Stomach (tissue), 4 donors: ENCODE measurements at regions not wholly inside any gene's neighbourhood (a gene's known extent, or its start where the extent isn't known, plus 50 kb on each side); places are given as distances from the start of the nearest gene placed in this dataset.

Experiments
- CTCF ChIP-seq, 7 experiments: fragments of 450-650 bp in 4 of 7; fragments of 200-600 bp in 3 of 7; sonication (generic) in 3 of 7; IDR thresholded peaks; one replicate each; pipeline ENCODE4 v1.5.1; 2016 to 2019; ENCODE audit warnings: antibody characterized with exemption in 7 of 7, control low read depth in 2 of 7, mild to moderate bottlenecking in 1 of 7
- EP300 ChIP-seq: sonication (generic); formaldehyde crosslinking; IDR thresholded peaks from one replicate; pipeline ENCODE4 v1.6.1; 2017; ENCODE audit warnings: antibody characterized with exemption
- POLR2A ChIP-seq, 4 donors: fragments of 450-650 bp; IDR thresholded peaks; one replicate each; pipeline ENCODE4 v1.6.1; 2016; ENCODE audit warnings: antibody characterized with exemption in 4 of 4, control low read depth in 2 of 4, mild to moderate bottlenecking in 1 of 4, moderate library complexity in 1 of 4

- TF ChIP-seq POLR2A (IDR thresholded peaks at IDR 0.05): no peak
- TF ChIP-seq CTCF (IDR thresholded peaks at IDR 0.05): no peak
- TF ChIP-seq EP300: no peak
These were observed 107.5 kb upstream of the NR2F2 start for GRCh38 chr15:96222981-96223380.
